Panc1 (cell line): ENCODE measurements at regions not wholly inside any gene's neighbourhood (a gene's known extent, or its start where the extent isn't known, plus 50 kb on each side); places are given as distances from the start of the nearest gene placed in this dataset.

Experiments used
- POLR2AphosphoS5 ChIP-seq: IDR thresholded peaks from 2 replicates; pipeline ENCODE4 v1.6.1; 2012; ENCODE audit warnings: mild to moderate bottlenecking, low read depth, low read length, moderate library complexity
- SIN3A ChIP-seq: IDR thresholded peaks from 2 replicates; pipeline ENCODE4 v1.6.1; 2012; ENCODE audit warnings: low read depth, mild to moderate bottlenecking, low read length, moderate library complexity, borderline replicate concordance; ENCODE audit not compliant: insufficient read depth
- TCF7L2 ChIP-seq: IDR thresholded peaks from 2 replicates; pipeline ENCODE4 v1.6.1; 2011; ENCODE audit warnings: mild to moderate bottlenecking, low read depth, low read length, inconsistent platforms
- TF ChIP-seq, protein P1 (sequence below): fragments of 450-650 bp; IDR thresholded peaks from 2 replicates; pipeline ENCODE4 v1.5.1; 2017; ENCODE audit warnings: mild to moderate bottlenecking
- TF ChIP-seq, protein P2 (sequence below), 2 experiments: IDR thresholded peaks; 2 replicates each; pipeline ENCODE4 v1.6.1; 2011 to 2012; ENCODE audit warnings: low read depth in 2 of 2, control low read depth in 1 of 2, low read length in 1 of 2, mild to moderate bottlenecking in 1 of 2, moderate library complexity in 1 of 2; ENCODE audit not compliant: insufficient read depth in 1 of 2

DNA sequence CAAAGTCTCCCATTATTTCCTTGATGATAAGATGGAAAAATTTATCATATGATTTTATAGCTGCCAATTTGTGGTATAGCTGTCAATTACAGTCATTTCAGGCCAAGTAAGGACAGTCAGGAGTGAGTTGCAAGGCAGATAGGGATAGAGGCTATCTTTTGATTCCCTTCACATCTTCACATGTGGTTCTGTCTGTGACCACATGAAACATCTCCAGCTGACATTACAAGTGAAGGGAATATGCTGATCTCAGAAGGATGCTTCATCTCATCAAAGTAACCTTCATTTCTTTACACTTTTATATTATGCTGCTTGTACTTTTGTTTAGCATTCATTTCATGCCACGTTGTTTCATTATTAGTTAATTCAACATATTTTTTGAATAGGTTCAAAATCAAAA, 136.9 kb upstream of the CFAP20DC start:
- TF ChIP-seq, protein P1, sequence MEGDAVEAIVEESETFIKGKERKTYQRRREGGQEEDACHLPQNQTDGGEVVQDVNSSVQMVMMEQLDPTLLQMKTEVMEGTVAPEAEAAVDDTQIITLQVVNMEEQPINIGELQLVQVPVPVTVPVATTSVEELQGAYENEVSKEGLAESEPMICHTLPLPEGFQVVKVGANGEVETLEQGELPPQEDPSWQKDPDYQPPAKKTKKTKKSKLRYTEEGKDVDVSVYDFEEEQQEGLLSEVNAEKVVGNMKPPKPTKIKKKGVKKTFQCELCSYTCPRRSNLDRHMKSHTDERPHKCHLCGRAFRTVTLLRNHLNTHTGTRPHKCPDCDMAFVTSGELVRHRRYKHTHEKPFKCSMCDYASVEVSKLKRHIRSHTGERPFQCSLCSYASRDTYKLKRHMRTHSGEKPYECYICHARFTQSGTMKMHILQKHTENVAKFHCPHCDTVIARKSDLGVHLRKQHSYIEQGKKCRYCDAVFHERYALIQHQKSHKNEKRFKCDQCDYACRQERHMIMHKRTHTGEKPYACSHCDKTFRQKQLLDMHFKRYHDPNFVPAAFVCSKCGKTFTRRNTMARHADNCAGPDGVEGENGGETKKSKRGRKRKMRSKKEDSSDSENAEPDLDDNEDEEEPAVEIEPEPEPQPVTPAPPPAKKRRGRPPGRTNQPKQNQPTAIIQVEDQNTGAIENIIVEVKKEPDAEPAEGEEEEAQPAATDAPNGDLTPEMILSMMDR: no peak
- TF ChIP-seq POLR2AphosphoS5 (no peak), TCF7L2 (no peak), SIN3A (no peak)
- TF ChIP-seq, protein P2, sequence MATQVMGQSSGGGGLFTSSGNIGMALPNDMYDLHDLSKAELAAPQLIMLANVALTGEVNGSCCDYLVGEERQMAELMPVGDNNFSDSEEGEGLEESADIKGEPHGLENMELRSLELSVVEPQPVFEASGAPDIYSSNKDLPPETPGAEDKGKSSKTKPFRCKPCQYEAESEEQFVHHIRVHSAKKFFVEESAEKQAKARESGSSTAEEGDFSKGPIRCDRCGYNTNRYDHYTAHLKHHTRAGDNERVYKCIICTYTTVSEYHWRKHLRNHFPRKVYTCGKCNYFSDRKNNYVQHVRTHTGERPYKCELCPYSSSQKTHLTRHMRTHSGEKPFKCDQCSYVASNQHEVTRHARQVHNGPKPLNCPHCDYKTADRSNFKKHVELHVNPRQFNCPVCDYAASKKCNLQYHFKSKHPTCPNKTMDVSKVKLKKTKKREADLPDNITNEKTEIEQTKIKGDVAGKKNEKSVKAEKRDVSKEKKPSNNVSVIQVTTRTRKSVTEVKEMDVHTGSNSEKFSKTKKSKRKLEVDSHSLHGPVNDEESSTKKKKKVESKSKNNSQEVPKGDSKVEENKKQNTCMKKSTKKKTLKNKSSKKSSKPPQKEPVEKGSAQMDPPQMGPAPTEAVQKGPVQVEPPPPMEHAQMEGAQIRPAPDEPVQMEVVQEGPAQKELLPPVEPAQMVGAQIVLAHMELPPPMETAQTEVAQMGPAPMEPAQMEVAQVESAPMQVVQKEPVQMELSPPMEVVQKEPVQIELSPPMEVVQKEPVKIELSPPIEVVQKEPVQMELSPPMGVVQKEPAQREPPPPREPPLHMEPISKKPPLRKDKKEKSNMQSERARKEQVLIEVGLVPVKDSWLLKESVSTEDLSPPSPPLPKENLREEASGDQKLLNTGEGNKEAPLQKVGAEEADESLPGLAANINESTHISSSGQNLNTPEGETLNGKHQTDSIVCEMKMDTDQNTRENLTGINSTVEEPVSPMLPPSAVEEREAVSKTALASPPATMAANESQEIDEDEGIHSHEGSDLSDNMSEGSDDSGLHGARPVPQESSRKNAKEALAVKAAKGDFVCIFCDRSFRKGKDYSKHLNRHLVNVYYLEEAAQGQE (IDR thresholded peaks at IDR 0.05; ENCODE audit: insufficient read depth in 1 of 2, low read depth in 2 of 2, low read length in 1 of 2): no peak
